ENCODE measurements at regions not wholly inside any gene's neighbourhood (a gene's known extent, or its start where the extent isn't known, plus 50 kb on each side); places are given as distances from the start of the nearest gene placed in this dataset.

- Histone ChIP-seq H3K4me2 (ENCODE audit: insufficient read depth, low read length) (no peak overlapping the region), H3K79me2 (ENCODE audit: insufficient read depth, low read length) (no peaks in the 10 kb centered on the region), H3K9ac (ENCODE audit: low read depth, low read length) (no peak overlapping the region), H3K9me3 (ENCODE audit: insufficient read depth, low read length, severe bottlenecking) (no peaks in the 10 kb centered on the region), H3K27ac (ENCODE audit: low read length) (no peak overlapping the region), H3K36me3 (ENCODE audit: insufficient read depth, low read length) (no peaks in the 10 kb centered on the region), H4K20me1 (ENCODE audit: insufficient read depth, low read length) (no peaks in the 10 kb centered on the region), H3K27me3 (ENCODE audit: insufficient read depth, low read length, poor library complexity) (no peaks in the 10 kb centered on the region), H2AFZ (ENCODE audit: low read depth, low read length) (no peak overlapping the region), H3K4me3 (ENCODE audit: low read depth in 1 of 2, low read length in 2 of 2) (no peak overlapping the region), H3K4me1 (ENCODE audit: insufficient read depth, low read length) (no peaks in the 10 kb centered on the region)
- DNase-seq (no peak), ATAC-seq (ENCODE audit: insufficient read depth, low read depth) (no peak)
- TF ChIP-seq EZH2 (IDR thresholded peaks at IDR 0.05; ENCODE audit: borderline replicate concordance, low read depth, low read length, severe bottlenecking) (no peak), CTCF (IDR thresholded peaks at IDR 0.05; ENCODE audit: borderline replicate concordance, extremely low read depth, low read length, poor library complexity, severe bottlenecking) (no peak)
Observed at GRCh38 chr2:138389063-138389462, 112.5 kb upstream of the SPOPL start.

- no peaks in the 10 kb centered on the region for H3K36me3 ChIP-seq (ENCODE audit: insufficient read depth, low read length)
- no peaks in the 10 kb centered on the region for H4K20me1 ChIP-seq (ENCODE audit: insufficient read depth, low read length)
- no peaks in the 10 kb centered on the region for H3K4me1 ChIP-seq (ENCODE audit: insufficient read depth, low read length)
- TF ChIP-seq CTCF (IDR thresholded peaks at IDR 0.05; ENCODE audit: borderline replicate concordance, extremely low read depth, low read length, poor library complexity, severe bottlenecking) = no peak
- TF ChIP-seq EZH2 (IDR thresholded peaks at IDR 0.05; ENCODE audit: borderline replicate concordance, low read depth, low read length, severe bottlenecking) = no peak
- ATAC-seq (ENCODE audit: insufficient read depth, low read depth) = no peak
- H3K9ac ChIP-seq (ENCODE audit: low read depth, low read length) = no peak overlapping the region
- no peak for DNase-seq
- H3K27ac ChIP-seq (ENCODE audit: low read length) = no peak overlapping the region
- H3K4me2 ChIP-seq (ENCODE audit: insufficient read depth, low read length) = no peak overlapping the region
- H2AFZ ChIP-seq (ENCODE audit: low read depth, low read length) = no peak overlapping the region
- H3K79me2 ChIP-seq (ENCODE audit: insufficient read depth, low read length) = no peaks in the 10 kb centered on the region
- no peak overlapping the region for H3K4me3 ChIP-seq (ENCODE audit: low read depth in 1 of 2, low read length in 2 of 2)
- H3K9me3 ChIP-seq (ENCODE audit: insufficient read depth, low read length, severe bottlenecking) = no peaks in the 10 kb centered on the region
- no peaks in the 10 kb centered on the region for H3K27me3 ChIP-seq (ENCODE audit: insufficient read depth, low read length, poor library complexity)
Observed at GRCh38 chr2:138390316-138390945, 111.1 kb upstream of the SPOPL start.

GRCh38 chr2:138391946-138392345 lies 109.6 kb upstream of the SPOPL start:
- no peak for ATAC-seq (ENCODE audit: insufficient read depth, low read depth)
- Histone ChIP-seq H3K4me1 (ENCODE audit: insufficient read depth, low read length) (no peaks in the 10 kb centered on the region), H3K9ac (ENCODE audit: low read depth, low read length) (no peak overlapping the region), H3K79me2 (ENCODE audit: insufficient read depth, low read length) (no peaks in the 10 kb centered on the region), H4K20me1 (ENCODE audit: insufficient read depth, low read length) (no peaks in the 10 kb centered on the region), H3K4me3 (ENCODE audit: low read depth in 1 of 2, low read length in 2 of 2) (no peak overlapping the region), H3K27me3 (ENCODE audit: insufficient read depth, low read length, poor library complexity) (no peaks in the 10 kb centered on the region), H3K27ac (ENCODE audit: low read length) (no peak overlapping the region), H2AFZ (ENCODE audit: low read depth, low read length) (no peak overlapping the region), H3K4me2 (ENCODE audit: insufficient read depth, low read length) (no peak overlapping the region), H3K9me3 (ENCODE audit: insufficient read depth, low read length, severe bottlenecking) (no peaks in the 10 kb centered on the region), H3K36me3 (ENCODE audit: insufficient read depth, low read length) (no peaks in the 10 kb centered on the region)
- TF ChIP-seq EZH2 (IDR thresholded peaks at IDR 0.05; ENCODE audit: borderline replicate concordance, low read depth, low read length, severe bottlenecking) = no peak
- TF ChIP-seq CTCF (IDR thresholded peaks at IDR 0.05; ENCODE audit: borderline replicate concordance, extremely low read depth, low read length, poor library complexity, severe bottlenecking) = no peak
- no peak for DNase-seq
